CD4-positive, alpha-beta T cell treated with Interferon alpha-2 for 1 hour (primary cell): ENCODE measurements at regions not wholly inside any gene's neighbourhood (a gene's known extent, or its start where the extent isn't known, plus 50 kb on each side); places are given as distances from the start of the nearest gene placed in this dataset.
"Not testable (repeated sequence)": the region's sequence is repeated elsewhere in the genome, so short reads cannot be mapped to it uniquely, and the experiment has no call there.

Experiments used
- DNase-seq, 2 donors: peaks; one replicate each; pipeline ENCODE4 v3.0.0-alpha.2; 2020 to 2022

- DNase-seq: no peak
These were observed 56.7 kb downstream of the CCDC74A start for GRCh38 chr2:131584380-131584779.

GRCh38 chr2:131584940-131585339 is 57.3 kb downstream of the CCDC74A start:
- DNase-seq: no peak

DNA sequence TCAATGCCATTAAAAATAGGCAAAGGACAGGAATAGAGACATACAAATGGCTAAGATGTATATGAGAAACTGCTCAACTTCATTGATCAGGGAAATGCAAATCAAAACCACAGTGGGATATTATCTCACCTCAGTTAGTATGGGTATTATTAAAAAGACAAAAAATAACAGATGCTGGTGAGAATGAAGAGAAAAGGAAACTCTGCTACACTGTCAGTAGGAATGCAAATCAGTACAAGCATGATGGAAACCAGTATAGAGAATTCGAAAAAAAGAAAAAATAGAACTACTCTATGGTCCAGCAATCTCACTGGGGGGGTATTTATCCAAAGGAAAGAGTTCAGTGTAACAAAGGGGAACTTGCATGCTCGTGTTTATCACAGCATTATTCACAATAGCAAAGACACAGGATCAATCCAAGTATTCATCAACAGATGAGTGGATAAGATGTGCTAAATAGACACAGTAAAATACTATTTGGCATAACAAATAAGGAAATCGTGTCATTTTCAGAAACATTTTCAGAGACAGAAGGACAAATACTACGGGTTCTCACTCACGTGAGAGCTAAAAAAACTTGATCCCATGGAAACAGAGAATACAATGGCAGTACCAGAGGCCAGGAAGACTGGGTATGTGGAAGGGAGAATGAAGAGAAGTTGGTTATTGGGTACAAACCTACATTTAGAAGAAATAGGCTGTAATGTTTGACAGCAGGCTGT is 60.6 kb downstream of the CCDC74A start:
- no peak for DNase-seq

- not testable (repeated sequence) for DNase-seq
These were observed 61.4 kb downstream of the CCDC74A start for GRCh38 chr2:131589126-131589525.

GRCh38 chr2:131590366-131590765 is 62.7 kb downstream of the CCDC74A start:
- DNase-seq: no peak

- DNase-seq: no peak
These were observed 63.2 kb downstream of the CCDC74A start for GRCh38 chr2:131590896-131591295.

GRCh38 chr2:131596561-131596960 is 68.9 kb downstream of the CCDC74A start:
- not testable (repeated sequence) for DNase-seq

GRCh38 chr2:131602444-131602843 is 74.8 kb downstream of the CCDC74A start:
- DNase-seq: not testable (repeated sequence)

GRCh38 chr2:131604652-131605051 is 77.0 kb downstream of the CCDC74A start:
- DNase-seq: not testable (repeated sequence)

DNA sequence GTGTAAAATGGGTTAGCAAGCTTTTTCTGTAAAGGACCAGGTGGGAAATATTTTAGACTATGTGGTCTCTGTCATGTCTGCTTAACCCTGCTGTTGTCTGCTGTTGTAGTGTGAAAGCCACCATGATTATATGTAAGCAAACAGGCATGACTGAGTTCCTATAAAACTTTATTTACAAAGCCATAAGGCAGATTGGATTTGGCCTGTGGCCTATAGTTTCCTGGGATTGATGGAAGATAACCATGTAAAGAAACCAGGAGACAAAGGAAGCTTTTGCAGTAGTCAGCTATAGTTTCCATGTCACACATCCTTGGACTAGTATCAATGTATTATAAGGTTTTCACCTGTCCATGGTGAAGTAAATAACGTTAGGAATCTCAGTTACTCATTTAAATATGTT is 78.7 kb downstream of the CCDC74A start:
- DNase-seq: not testable (repeated sequence)

DNA sequence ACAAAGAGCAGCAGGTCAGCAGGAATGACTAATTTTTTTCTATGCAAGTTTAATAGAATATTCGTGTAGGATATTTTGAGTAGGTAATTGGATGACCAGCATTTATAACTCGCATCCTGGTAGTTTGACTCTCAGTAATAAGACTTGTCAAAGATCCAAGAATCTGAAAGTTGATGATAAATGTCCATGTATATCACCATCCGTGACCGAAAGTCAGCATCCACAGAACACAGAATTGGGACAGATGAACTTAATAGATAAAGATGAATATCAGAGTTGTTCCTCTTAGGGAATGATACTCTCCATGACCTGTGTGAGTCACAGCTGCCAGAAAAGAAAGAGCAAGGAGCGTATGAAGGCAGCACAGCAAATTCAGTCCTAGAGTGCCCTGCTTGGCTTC is 79.4 kb downstream of the CCDC74A start:
- not testable (repeated sequence) for DNase-seq

DNA sequence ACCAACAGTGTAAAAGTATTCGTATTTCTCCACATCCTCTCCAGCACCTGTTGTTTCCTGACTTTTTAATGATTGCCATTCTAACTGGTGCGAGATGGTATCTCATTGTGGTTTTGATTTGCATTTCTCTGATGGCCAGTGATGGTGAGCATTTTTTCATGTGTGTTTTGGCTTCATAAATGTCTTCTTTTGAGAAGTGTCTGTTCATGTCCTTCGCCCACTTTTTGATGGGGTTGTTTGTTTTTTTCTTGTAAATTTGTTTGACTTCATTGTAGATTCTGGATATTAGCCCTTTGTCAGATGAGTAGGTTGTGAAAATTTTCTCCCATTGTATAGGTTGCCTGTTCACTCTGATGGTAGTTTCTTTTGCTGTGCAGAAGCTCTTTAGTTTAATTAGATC is 86.9 kb downstream of the CCDC74A start:
- not testable (repeated sequence) for DNase-seq

GRCh38 chr2:131618320-131618719 is 90.6 kb downstream of the CCDC74A start:
- not testable (repeated sequence) for DNase-seq

DNA sequence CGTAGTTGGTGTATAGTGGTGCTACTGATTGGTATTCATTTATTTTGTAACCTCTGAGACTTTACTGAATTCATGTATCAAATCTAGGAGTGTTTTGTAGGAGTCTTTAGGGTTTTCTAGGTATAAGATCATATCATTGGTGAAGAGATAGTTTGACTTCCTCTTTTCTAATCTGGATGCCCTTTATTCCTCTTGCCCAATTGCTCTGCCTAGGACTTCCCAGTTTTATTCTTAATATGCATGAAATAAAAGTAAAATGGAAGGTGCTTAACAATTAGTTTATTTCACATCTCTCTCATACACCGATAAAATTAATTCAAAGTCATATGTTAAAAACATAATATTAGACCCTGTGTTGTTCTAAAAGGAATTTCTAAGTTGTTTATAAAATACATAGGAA is 95.2 kb downstream of the CCDC74A start:
- DNase-seq: not testable (repeated sequence)

- DNase-seq: not testable (repeated sequence)
These were observed 98.3 kb downstream of the CCDC74A start for GRCh38 chr2:131626011-131626410.

- DNase-seq: not testable (repeated sequence)
These were observed 98.9 kb downstream of the CCDC74A start for GRCh38 chr2:131626565-131626964.

- not testable (repeated sequence) for DNase-seq
These were observed 100.1 kb downstream of the CCDC74A start for GRCh38 chr2:131627777-131628176.

DNA sequence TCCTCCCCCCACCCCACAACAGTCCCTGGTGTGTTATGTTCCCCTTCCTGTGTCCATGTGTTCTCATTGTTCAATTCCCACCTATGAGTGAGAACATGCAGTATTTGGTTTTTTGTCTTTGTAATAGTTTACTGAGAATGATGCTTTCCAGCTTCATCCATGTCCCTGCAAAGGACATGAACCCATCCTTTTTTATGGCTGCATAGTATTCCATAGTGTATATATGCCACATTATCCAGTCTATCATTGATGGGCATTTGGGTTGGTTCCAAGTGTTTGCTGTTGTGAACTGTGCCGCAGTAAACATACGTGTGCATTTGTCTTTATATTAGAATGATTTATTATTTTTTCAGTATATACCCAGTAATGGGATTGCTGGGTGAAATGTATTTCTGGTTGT is 104.0 kb downstream of the CCDC74A start:
- not testable (repeated sequence) for DNase-seq

DNA sequence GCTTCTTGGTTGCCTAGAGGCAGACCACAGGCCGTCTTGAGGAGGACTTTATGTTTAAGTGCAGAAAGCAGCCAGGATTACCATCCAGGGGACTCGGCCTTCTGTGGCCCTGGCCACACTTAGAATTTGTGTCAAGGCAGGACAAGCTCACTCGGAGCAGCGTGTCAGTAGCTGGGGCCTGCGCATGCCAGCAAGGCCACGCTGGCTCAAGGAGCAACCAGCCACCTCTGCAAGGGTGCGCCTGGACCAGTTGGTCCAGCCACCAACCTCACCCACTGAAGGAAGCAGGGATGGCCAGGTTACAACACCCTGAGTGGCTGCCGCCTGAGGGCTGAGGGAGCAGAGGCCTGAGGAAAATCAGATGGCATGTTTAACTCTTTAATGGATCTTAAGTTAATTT is 105.7 kb downstream of the CCDC74A start:
- DNase-seq: not testable (repeated sequence)

- not testable (repeated sequence) for DNase-seq
These were observed 106.4 kb downstream of the CCDC74A start for GRCh38 chr2:131633827-131634695.

DNA sequence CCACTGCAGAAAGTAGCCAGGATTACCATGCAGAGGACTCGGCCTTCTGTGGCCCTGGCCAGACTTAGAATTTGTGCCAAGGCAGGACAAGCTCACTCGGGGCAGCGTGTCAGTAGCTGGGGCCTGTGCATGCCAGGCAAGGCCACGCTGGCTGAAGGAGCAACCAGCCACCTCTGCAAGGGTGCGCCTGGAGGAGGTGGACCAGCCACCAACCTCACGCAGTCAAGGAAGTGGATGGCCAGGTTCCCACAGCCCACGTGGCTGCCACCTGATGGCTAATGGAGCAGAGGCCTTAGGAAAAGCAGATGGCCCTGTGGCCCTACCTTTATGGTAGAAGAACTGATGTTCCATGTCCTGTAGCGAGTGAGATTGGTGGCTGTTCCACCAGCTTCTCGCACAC is 107.9 kb downstream of the CCDC74A start:
- DNase-seq: no peak

DNA sequence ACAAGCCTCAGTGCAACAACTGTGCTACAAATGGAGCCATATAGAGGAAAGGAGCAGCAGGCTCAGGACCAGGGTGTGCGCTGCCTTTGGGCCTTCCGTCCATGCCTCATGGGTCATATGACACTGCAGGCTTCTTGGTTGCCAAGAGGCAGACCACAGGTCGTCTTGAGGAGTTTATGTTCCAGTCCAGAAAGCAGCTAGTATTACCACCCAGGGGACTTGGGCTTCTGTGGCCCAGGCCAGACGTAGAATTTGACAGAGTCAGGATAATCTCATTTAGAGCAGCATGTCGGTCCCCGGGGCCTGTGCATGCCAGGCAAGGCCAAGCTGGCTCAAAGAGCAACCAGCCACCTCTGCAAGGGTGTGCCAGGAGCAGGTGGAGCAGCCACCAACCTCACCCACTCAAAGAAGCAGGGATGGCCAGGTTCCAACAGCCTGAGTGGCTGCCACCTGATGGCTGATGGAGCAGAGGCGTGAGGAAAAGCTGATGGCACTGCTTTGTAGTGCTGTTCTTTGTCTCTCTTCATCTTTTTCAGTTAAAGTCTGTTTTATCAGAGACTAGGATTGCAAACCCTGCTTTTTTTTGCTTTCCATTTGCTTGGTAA is 109.1 kb downstream of the CCDC74A start:
- DNase-seq: not testable (repeated sequence)

- DNase-seq: not testable (repeated sequence)
These were observed 111.4 kb downstream of the CCDC74A start for GRCh38 chr2:131639001-131639620.
